ENCODE measurements at regions not wholly inside any gene's neighbourhood (a gene's known extent, or its start where the extent isn't known, plus 50 kb on each side); places are given as distances from the start of the nearest gene placed in this dataset.

GRCh38 chr10:31709028-31709427, 219.6 kb downstream of the ARHGAP12 start:
- DNase-seq = no peak

- no peak for DNase-seq
Measured at GRCh38 chr10:31708474-31708873, 220.2 kb downstream of the ARHGAP12 start.

GRCh38 chr10:31708046-31708445, 220.6 kb downstream of the ARHGAP12 start:
- DNase-seq = no peak

- DNase-seq = no peak
Measured at GRCh38 chr10:31707093-31708039, 221.3 kb downstream of the ARHGAP12 start.

- DNase-seq = no peak
Measured at GRCh38 chr10:31706464-31707092, 222.1 kb downstream of the ARHGAP12 start.

GRCh38 chr10:31705136-31705535, 223.5 kb downstream of the ARHGAP12 start:
- no peak for DNase-seq

- no peak for DNase-seq
Measured at GRCh38 chr10:31704195-31704594, 224.4 kb downstream of the ARHGAP12 start.

- DNase-seq = no peak
Measured at GRCh38 chr10:31702954-31703353, 225.7 kb downstream of the ARHGAP12 start.

- no peak for DNase-seq
Measured at GRCh38 chr10:31702005-31702404, 226.6 kb downstream of the ARHGAP12 start.

- DNase-seq = no peak
Measured at GRCh38 chr10:31701546-31701945, 227.1 kb downstream of the ARHGAP12 start.

GRCh38 chr10:31700181-31700611, 228.4 kb downstream of the ARHGAP12 start:
- no peak for DNase-seq

- no peak for DNase-seq
Measured at GRCh38 chr10:31698181-31698830, 230.3 kb downstream of the ARHGAP12 start.

- DNase-seq = no peak
Measured at GRCh38 chr10:31697271-31698180, 231.1 kb downstream of the ARHGAP12 start.

GRCh38 chr10:31694929-31695837, 233.4 kb downstream of the ARHGAP12 start:
- DNase-seq = no peak

- no peak for DNase-seq
Measured at GRCh38 chr10:31694126-31694685, 234.4 kb downstream of the ARHGAP12 start.

- DNase-seq = no peak
Measured at GRCh38 chr10:31693491-31693890, 235.1 kb downstream of the ARHGAP12 start.

GRCh38 chr10:31689233-31689632, 239.4 kb downstream of the ARHGAP12 start:
- DNase-seq = no peak

GRCh38 chr10:31687663-31688482, 240.8 kb downstream of the ARHGAP12 start:
- no peak for DNase-seq

- no peak for DNase-seq
Measured at GRCh38 chr10:31686599-31686998, 242.0 kb downstream of the ARHGAP12 start.

GRCh38 chr10:31683682-31684081, 244.9 kb downstream of the ARHGAP12 start:
- DNase-seq = no peak

Data from cortex of kidney (tissue), 1 donor.